HEK293 (cell line): ENCODE measurements at regions not wholly inside any gene's neighbourhood (a gene's known extent, or its start where the extent isn't known, plus 50 kb on each side); places are given as distances from the start of the nearest gene placed in this dataset.

Experiments used
- CTCF ChIA-PET: fragments of 350-600 bp; formaldehyde crosslinking; extraction: SDS; loops from one replicate; lab custom pipeline; 2021; ENCODE audit warnings: antibody characterized with exemption; lab: Yijun Ruan, JAX
- POLR2A ChIA-PET: fragments of 300-600 bp; formaldehyde crosslinking; extraction: SDS; loops from one replicate; lab custom pipeline; 2020; ENCODE audit warnings: antibody characterized with exemption, inconsistent platforms; lab: Yijun Ruan, JAX
- H3K27ac ChIP-seq: fragments of 200-500 bp; sonication (Bioruptor generic); 2 replicates; pipeline ENCODE4 v1.5.1; 2014; ENCODE audit warnings: low read depth, low read length, control low read depth, inconsistent platforms; ENCODE audit errors: extremely low read depth
- H3K36me3 ChIP-seq, 2 experiments: fragments of 200-500 bp in 1 of 2; sonication (Bioruptor generic) in 1 of 2; 1 replicate in 1 of 2; 2 replicates in 1 of 2; pipeline ENCODE4 v1.5.1; 2014 to 2017; ENCODE audit warnings: inconsistent platforms in 2 of 2, low read length in 2 of 2; ENCODE audit not compliant: control insufficient read depth in 2 of 2, insufficient read depth in 1 of 2
- H3K4me1 ChIP-seq: fragments of 200-500 bp; sonication (Bioruptor generic); 2 replicates; pipeline ENCODE4 v1.5.1; 2014; ENCODE audit warnings: mild to moderate bottlenecking, low read length, inconsistent platforms; ENCODE audit not compliant: control insufficient read depth, insufficient read depth
- H3K4me3 ChIP-seq: 2 replicates; pipeline ENCODE4 v1.5.1; 2011; ENCODE audit warnings: low read depth, mild to moderate bottlenecking, control low read depth, low read length, moderate library complexity
- H3K9me3 ChIP-seq: fragments of 200-500 bp; sonication (Bioruptor generic); 2 replicates; pipeline ENCODE4 v1.5.1; 2014; ENCODE audit warnings: low read depth, low read length, inconsistent platforms; ENCODE audit not compliant: control insufficient read depth, insufficient read depth
- BCL11B ChIP-seq: fragments of 450-650 bp; formaldehyde crosslinking; IDR thresholded peaks from 2 replicates; pipeline ENCODE4 v1.5.1; 2016; ENCODE audit warnings: low read depth, missing biosample characterization, missing genetic modification characterization
- HOXD13 ChIP-seq: sonication (generic); formaldehyde crosslinking; IDR thresholded peaks from 2 replicates; pipeline ENCODE4 v1.8.0; 2022; ENCODE audit warnings: missing genetic modification reagents, borderline replicate concordance
- MEIS1 ChIP-seq: sonication (generic); formaldehyde crosslinking; IDR thresholded peaks from 2 replicates; pipeline ENCODE4 v1.8.1; 2022; ENCODE audit warnings: missing genetic modification reagents, mild to moderate bottlenecking, borderline replicate concordance
- MYNN ChIP-seq: fragments of 450-650 bp; formaldehyde crosslinking; IDR thresholded peaks from 2 replicates; pipeline ENCODE4 v1.5.1; 2016; ENCODE audit warnings: missing biosample characterization, missing genetic modification characterization, borderline replicate concordance
- OSR2 ChIP-seq: fragments of 450-650 bp; formaldehyde crosslinking; IDR thresholded peaks from 2 replicates; pipeline ENCODE4 v1.5.1; 2016; ENCODE audit warnings: missing biosample characterization, missing genetic modification characterization
- RBAK ChIP-seq: fragments of 450-650 bp; formaldehyde crosslinking; IDR thresholded peaks from 2 replicates; pipeline ENCODE4 v1.5.1; 2016; ENCODE audit warnings: missing biosample characterization, missing genetic modification characterization
- SP3 ChIP-seq: fragments of 450-650 bp; formaldehyde crosslinking; IDR thresholded peaks from 2 replicates; pipeline ENCODE4 v1.5.1; 2016; ENCODE audit warnings: missing biosample characterization, missing genetic modification characterization
- ZBTB7A ChIP-seq: fragments of 450-650 bp; formaldehyde crosslinking; IDR thresholded peaks from 2 replicates; pipeline ENCODE4 v1.5.1; 2016; ENCODE audit warnings: low read depth, missing biosample characterization, missing genetic modification characterization
- ZNF112 ChIP-seq: fragments of 450-650 bp; formaldehyde crosslinking; IDR thresholded peaks from 2 replicates; pipeline ENCODE4 v1.5.0; 2017; ENCODE audit warnings: missing biosample characterization, missing genetic modification characterization
- ZNF174 ChIP-seq: fragments of 450-650 bp; formaldehyde crosslinking; IDR thresholded peaks from 2 replicates; pipeline ENCODE4 v1.5.0; 2017; ENCODE audit warnings: missing biosample characterization, mild to moderate bottlenecking, missing genetic modification characterization
- ZNF2 ChIP-seq: fragments of 450-650 bp; formaldehyde crosslinking; IDR thresholded peaks from 2 replicates; pipeline ENCODE4 v1.5.1; 2016; ENCODE audit warnings: missing biosample characterization, missing genetic modification characterization
- ZNF311 ChIP-seq: fragments of 450-650 bp; formaldehyde crosslinking; IDR thresholded peaks from 2 replicates; pipeline ENCODE4 v1.5.1; 2017; ENCODE audit warnings: missing biosample characterization, missing genetic modification characterization, borderline replicate concordance
- ZNF350 ChIP-seq: fragments of 450-650 bp; formaldehyde crosslinking; IDR thresholded peaks from 2 replicates; pipeline ENCODE4 v1.5.0; 2017; ENCODE audit warnings: missing biosample characterization, mild to moderate bottlenecking, missing genetic modification characterization
- ZNF37A ChIP-seq: fragments of 450-650 bp; IDR thresholded peaks from 2 replicates; pipeline ENCODE4 v1.5.1; 2018; ENCODE audit warnings: missing biosample characterization, missing genetic modification characterization
- ZNF521 ChIP-seq: fragments of 450-650 bp; formaldehyde crosslinking; IDR thresholded peaks from 2 replicates; pipeline ENCODE4 v1.5.1; 2017; ENCODE audit warnings: missing biosample characterization, mild to moderate bottlenecking, missing genetic modification characterization
- ZNF544 ChIP-seq: fragments of 450-650 bp; formaldehyde crosslinking; IDR thresholded peaks from 2 replicates; pipeline ENCODE4 v1.5.0; 2017; ENCODE audit warnings: missing biosample characterization, missing genetic modification characterization
- ZNF571 ChIP-seq: fragments of 450-650 bp; formaldehyde crosslinking; IDR thresholded peaks from 2 replicates; pipeline ENCODE4 v1.5.0; 2017; ENCODE audit warnings: missing biosample characterization, missing genetic modification characterization
- ZNF624 ChIP-seq: fragments of 450-650 bp; formaldehyde crosslinking; IDR thresholded peaks from 2 replicates; pipeline ENCODE4 v1.5.1; 2017; ENCODE audit warnings: missing biosample characterization, missing genetic modification characterization
- ZNF658 ChIP-seq: fragments of 450-650 bp; formaldehyde crosslinking; IDR thresholded peaks from 2 replicates; pipeline ENCODE4; 2016; ENCODE audit warnings: missing biosample characterization, missing genetic modification characterization
- ZNF664 ChIP-seq: fragments of 450-650 bp; formaldehyde crosslinking; IDR thresholded peaks from 2 replicates; pipeline ENCODE4 v1.5.1; 2016; ENCODE audit warnings: missing biosample characterization, missing genetic modification characterization
- ZNF777 ChIP-seq: fragments of 450-650 bp; formaldehyde crosslinking; IDR thresholded peaks from 2 replicates; pipeline ENCODE4 v1.5.1; 2017; ENCODE audit warnings: missing biosample characterization, missing genetic modification characterization, borderline replicate concordance
- ZNF785 ChIP-seq: fragments of 450-650 bp; formaldehyde crosslinking; IDR thresholded peaks from 2 replicates; pipeline ENCODE4 v1.5.1; 2016; ENCODE audit warnings: missing biosample characterization, missing genetic modification characterization
- ZNF830 ChIP-seq: fragments of 450-650 bp; IDR thresholded peaks from 2 replicates; pipeline ENCODE4 v1.5.0; 2018; ENCODE audit warnings: missing biosample characterization, missing genetic modification characterization, low read depth, mild to moderate bottlenecking, moderate library complexity
- ZSCAN16 ChIP-seq: fragments of 450-650 bp; formaldehyde crosslinking; IDR thresholded peaks from 2 replicates; pipeline ENCODE4 v1.5.1; 2016; ENCODE audit warnings: missing biosample characterization, missing genetic modification characterization
- TF ChIP-seq, protein P1 (sequence below): fragments of 450-650 bp; formaldehyde crosslinking; IDR thresholded peaks from 2 replicates; pipeline ENCODE4 v1.5.1; 2016; ENCODE audit warnings: missing biosample characterization, missing genetic modification characterization
- TF ChIP-seq, protein P2 (sequence below): fragments of 450-650 bp; formaldehyde crosslinking; IDR thresholded peaks from 2 replicates; pipeline ENCODE4 v1.5.1; 2016; ENCODE audit warnings: missing biosample characterization, missing genetic modification characterization
- TF ChIP-seq, protein P3 (sequence below): sonication (generic); formaldehyde crosslinking; IDR thresholded peaks from 2 replicates; pipeline ENCODE4 v1.8.1; 2022; ENCODE audit warnings: mild to moderate bottlenecking, moderate library complexity, missing genetic modification reagents

DNA sequence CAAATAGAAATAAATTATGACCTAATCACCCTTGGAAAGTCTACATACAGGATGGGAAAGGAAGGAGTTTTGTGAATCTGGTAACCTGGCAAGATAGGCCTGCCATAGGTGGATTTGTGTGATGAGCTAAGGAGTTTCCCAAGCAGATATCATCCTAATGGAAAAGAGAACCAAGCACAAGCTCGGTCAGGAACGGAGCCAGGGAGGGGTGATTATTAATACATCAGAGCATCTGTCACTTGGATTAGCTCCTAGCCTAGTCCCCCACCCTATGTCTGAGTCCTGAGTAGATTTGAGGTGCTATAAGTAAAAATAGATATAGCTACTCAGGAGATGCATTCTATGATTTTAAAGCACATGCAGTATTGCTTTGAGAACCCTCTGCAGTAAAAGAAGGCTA lies 57.3 kb upstream of the SMARCA2 start:
- Histone ChIP-seq H3K9me3 (no peaks in the 10 kb centered on the region), H3K4me1 (no peaks in the 10 kb centered on the region), H3K4me3 (no peak overlapping the region), H3K27ac (no peak overlapping the region), H3K36me3 (no peaks in the 10 kb centered on the region)
- TF ChIP-seq ZNF664 (tag by site-specific recombination) (no peak), ZNF521 (tag by site-specific recombination) (no peak), ZNF350 (tag by site-specific recombination) (no peak), MYNN (tag by site-specific recombination) (no peak), ZNF777 (tag by site-specific recombination) (no peak), ZBTB7A (tag by site-specific recombination) (no peak), ZNF311 (tag by site-specific recombination) (no peak), ZNF37A (no peak), BCL11B (tag by site-specific recombination) (no peak), RBAK (tag by site-specific recombination) (no peak), ZSCAN16 (tag by site-specific recombination) (no peak), ZNF624 (no peak), ZNF544 (tag by site-specific recombination) (no peak)
- TF ChIP-seq, protein P1, sequence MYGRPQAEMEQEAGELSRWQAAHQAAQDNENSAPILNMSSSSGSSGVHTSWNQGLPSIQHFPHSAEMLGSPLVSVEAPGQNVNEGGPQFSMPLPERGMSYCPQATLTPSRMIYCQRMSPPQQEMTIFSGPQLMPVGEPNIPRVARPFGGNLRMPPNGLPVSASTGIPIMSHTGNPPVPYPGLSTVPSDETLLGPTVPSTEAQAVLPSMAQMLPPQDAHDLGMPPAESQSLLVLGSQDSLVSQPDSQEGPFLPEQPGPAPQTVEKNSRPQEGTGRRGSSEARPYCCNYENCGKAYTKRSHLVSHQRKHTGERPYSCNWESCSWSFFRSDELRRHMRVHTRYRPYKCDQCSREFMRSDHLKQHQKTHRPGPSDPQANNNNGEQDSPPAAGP = no peak
- POLR2A ChIA-PET = no interaction called here
- CTCF ChIA-PET = interaction anchor here (1.2 kb wide), 1 partner anchor 18 kb away, joined by 3 read pairs; no protein-coding TSS in a partner anchor

DNA sequence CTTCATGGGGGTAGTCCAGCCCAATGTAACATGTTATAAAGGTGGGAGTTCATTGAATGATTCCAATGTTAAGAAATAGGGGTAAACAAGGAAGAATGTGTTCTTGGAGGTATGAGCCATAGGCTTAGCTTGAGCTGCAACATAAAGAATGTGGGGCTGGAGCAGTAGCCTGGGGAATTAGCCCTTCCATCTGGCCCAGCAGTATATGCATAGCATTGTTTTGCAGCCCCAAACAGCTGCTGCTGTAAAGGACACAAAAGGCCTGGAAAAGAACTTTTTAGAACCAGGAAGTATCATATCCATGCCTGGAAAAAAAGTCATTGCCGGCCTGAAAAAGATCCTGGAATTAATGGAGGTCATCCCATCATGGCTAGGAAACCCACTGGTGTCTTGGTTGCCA lies 55.8 kb upstream of the SMARCA2 start:
- TF ChIP-seq OSR2 (tag by site-specific recombination) (no peak), SP3 (no peak), MEIS1 (no peak), BCL11B (tag by site-specific recombination) (no peak), ZNF571 (tag by site-specific recombination) (no peak), ZNF112 (tag by site-specific recombination) (no peak)
- TF ChIP-seq, protein P2, sequence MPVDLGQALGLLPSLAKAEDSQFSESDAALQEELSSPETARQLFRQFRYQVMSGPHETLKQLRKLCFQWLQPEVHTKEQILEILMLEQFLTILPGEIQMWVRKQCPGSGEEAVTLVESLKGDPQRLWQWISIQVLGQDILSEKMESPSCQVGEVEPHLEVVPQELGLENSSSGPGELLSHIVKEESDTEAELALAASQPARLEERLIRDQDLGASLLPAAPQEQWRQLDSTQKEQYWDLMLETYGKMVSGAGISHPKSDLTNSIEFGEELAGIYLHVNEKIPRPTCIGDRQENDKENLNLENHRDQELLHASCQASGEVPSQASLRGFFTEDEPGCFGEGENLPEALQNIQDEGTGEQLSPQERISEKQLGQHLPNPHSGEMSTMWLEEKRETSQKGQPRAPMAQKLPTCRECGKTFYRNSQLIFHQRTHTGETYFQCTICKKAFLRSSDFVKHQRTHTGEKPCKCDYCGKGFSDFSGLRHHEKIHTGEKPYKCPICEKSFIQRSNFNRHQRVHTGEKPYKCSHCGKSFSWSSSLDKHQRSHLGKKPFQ (tag by site-specific recombination) = no peak
- H3K27ac ChIP-seq = no peak overlapping the region
- ChIA-PET CTCF (no interaction called here), POLR2A (no interaction called here)
- no peak overlapping the region for H3K4me3 ChIP-seq
- no peaks in the 10 kb centered on the region for H3K4me1 ChIP-seq
- H3K9me3 ChIP-seq = no peaks in the 10 kb centered on the region
- H3K36me3 ChIP-seq = no peaks in the 10 kb centered on the region

DNA sequence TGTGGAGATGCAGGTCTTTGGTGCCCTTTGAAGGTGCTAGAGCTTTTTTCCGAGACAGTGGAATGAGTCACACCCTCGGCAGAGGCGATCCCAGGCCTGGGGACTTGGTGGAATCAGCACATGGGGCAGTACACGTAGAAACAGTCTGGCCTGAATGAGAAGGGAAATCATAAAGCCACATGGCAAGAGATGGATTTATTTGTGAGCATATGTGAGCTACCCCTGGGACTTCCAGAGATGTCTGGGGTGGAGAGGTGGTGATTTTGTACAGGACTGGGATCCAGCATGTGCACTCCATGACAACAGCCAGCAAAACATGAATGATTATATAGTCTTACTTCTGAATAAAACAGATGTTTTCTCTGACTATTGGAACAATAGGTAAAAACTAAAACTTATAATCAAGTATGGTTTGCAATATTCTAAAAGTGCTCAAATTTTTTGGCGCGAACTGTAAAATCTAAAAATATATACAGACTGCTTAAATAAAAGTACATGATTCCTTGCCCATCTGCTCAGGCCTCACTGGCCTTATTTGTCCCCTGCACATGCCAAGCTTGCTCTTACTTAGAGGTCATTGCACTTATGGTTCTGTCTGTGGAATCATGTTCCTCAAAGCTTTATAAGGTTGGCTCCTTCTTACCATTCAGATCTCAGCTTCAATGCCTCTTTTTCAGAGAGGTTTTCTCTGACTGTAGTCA lies 54.7 kb upstream of the SMARCA2 start:
- POLR2A ChIA-PET = no interaction called here
- CTCF ChIA-PET = interaction anchor here (0.7 to 0.8 kb wide), 2 partner anchors 21 to 859 kb away, joined by 4 read pairs; no protein-coding TSS in a partner anchor
- H3K27ac ChIP-seq = no peak overlapping the region
- H3K36me3 ChIP-seq = no peaks in the 10 kb centered on the region
- H3K4me1 ChIP-seq = no peaks in the 10 kb centered on the region
- H3K9me3 ChIP-seq = no peaks in the 10 kb centered on the region
- no peak overlapping the region for H3K4me3 ChIP-seq
- no peak for TF ChIP-seq ZBTB7A (tag by site-specific recombination)
- no peak for TF ChIP-seq ZNF174 (tag by site-specific recombination)
- no peak for TF ChIP-seq HOXD13 (CRISPR knock-in tag)
- TF ChIP-seq, protein P3, sequence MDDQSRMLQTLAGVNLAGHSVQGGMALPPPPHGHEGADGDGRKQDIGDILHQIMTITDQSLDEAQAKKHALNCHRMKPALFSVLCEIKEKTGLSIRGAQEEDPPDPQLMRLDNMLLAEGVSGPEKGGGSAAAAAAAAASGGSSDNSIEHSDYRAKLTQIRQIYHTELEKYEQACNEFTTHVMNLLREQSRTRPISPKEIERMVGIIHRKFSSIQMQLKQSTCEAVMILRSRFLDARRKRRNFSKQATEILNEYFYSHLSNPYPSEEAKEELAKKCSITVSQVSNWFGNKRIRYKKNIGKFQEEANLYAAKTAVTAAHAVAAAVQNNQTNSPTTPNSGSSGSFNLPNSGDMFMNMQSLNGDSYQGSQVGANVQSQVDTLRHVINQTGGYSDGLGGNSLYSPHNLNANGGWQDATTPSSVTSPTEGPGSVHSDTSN (CRISPR knock-in tag) = no peak
- no peak for TF ChIP-seq ZNF830 (tag by site-specific recombination)
- TF ChIP-seq ZNF785 (tag by site-specific recombination) = no peak
- no peak for TF ChIP-seq ZNF658
- no peak for TF ChIP-seq ZNF2 (tag by site-specific recombination)
